GM12874 (cell line): ENCODE measurements at regions not wholly inside any gene's neighbourhood (a gene's known extent, or its start where the extent isn't known, plus 50 kb on each side); places are given as distances from the start of the nearest gene placed in this dataset.

Source experiments
- TF ChIP-seq, protein P1 (sequence below): IDR thresholded peaks from 2 replicates; pipeline ENCODE4 v1.5.1; 2011; ENCODE audit warnings: low read depth, mild to moderate bottlenecking, control low read depth, low read length, moderate library complexity; ENCODE audit not compliant: insufficient read depth

GRCh38 chr9:3756071-3756470 lies 230.3 kb upstream of the RFX3 start:
- TF ChIP-seq, protein P1, sequence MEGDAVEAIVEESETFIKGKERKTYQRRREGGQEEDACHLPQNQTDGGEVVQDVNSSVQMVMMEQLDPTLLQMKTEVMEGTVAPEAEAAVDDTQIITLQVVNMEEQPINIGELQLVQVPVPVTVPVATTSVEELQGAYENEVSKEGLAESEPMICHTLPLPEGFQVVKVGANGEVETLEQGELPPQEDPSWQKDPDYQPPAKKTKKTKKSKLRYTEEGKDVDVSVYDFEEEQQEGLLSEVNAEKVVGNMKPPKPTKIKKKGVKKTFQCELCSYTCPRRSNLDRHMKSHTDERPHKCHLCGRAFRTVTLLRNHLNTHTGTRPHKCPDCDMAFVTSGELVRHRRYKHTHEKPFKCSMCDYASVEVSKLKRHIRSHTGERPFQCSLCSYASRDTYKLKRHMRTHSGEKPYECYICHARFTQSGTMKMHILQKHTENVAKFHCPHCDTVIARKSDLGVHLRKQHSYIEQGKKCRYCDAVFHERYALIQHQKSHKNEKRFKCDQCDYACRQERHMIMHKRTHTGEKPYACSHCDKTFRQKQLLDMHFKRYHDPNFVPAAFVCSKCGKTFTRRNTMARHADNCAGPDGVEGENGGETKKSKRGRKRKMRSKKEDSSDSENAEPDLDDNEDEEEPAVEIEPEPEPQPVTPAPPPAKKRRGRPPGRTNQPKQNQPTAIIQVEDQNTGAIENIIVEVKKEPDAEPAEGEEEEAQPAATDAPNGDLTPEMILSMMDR = no peak

DNA sequence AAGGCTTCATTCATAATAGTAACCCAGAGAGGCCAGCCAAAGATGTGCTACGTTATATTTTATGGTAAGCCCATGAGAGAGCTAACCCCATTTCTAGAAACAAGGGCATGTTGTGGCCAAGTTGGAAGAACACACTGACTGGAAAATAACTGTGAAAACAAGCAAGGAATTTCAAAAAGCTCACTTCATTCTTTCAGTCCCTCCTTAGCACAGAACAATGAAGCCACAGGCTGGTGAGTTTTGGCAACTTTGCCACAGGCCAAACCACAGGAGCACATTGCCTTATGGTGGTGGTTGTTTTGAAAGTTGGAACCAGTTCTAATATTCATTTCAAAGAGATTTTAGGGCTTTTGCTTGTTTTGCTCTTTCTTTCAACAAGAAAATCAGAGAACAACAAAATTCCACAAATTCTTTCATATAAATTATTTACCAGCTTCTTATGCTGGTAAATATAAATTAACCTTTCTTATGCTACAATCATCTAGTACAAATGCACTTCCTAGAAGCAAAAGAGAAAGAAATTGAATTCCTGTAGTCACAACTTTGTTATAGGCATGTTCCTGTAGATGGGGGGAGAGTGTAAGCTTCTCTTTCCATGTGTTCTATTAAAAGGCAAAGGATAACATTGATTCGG lies 225.4 kb upstream of the RFX3 start:
- TF ChIP-seq, protein P1 = no peak

DNA sequence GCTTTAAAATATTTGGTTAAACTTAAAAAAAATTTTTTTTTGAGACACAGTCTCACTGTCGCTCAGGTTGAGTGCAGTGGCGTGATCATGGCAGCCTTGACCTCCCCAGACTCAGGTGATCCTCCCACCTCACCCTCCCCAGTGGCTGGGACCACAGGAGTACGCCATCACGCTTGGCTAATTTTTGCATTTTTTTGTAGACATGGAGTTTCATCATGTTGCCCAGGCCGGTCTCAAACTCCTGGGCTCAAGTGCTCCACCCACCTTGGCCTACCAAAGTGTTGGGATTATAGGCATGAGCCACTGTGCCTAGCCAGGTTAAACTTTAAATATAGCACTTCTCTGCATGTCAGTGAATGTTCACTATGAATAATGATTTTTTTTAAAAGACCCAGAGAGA lies 224.5 kb upstream of the RFX3 start:
- TF ChIP-seq, protein P1 = no peak

DNA sequence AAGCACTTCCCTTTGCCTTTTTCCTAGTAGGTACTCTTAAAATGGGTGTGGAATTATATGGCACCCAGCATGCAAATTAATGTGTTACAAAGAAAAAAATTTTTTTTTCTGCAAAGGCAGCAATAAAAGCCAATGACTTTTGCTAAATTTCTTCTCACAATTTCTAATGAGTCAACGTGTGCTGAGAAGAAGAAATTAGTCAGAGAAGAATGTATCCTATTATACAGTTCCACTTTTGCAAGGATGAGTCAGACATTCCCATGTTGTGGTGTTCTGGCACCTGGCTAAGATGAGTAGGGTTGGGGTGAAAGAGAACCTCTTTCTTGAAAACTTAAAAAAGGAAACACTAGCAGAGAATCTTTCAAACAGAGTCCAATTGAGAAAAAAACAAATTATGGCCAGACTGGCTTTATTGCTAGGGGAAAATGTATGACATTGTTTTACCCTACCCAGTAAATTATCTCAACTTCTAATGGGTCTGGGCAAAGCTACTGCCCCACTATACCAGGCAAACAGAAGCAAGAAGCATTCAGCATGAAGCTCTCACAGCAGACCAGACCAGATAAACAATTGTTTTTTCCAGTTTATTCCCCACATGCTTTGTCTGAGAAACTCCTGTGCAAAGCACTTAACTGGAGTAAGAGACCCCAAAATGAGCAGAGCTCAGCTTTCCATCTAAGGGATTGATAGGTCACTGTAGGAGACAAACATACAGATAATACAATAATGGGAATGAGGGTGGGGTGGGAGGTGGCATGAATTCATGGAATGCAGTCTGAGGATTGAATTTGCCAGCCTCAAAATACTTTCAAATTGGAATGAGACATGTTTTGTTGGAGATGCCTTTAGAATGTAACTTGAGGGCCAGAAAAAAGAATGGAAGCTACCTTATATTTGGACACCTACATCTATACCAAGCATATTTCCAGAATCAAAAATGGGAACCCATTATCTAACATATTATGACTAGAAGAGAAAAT lies 220.8 kb upstream of the RFX3 start:
- TF ChIP-seq, protein P1 = no peak

GRCh38 chr9:3743901-3744413 lies 218.2 kb upstream of the RFX3 start:
- TF ChIP-seq, protein P1 = no peak

GRCh38 chr9:3742586-3742985 lies 216.8 kb upstream of the RFX3 start:
- TF ChIP-seq, protein P1 = no peak

DNA sequence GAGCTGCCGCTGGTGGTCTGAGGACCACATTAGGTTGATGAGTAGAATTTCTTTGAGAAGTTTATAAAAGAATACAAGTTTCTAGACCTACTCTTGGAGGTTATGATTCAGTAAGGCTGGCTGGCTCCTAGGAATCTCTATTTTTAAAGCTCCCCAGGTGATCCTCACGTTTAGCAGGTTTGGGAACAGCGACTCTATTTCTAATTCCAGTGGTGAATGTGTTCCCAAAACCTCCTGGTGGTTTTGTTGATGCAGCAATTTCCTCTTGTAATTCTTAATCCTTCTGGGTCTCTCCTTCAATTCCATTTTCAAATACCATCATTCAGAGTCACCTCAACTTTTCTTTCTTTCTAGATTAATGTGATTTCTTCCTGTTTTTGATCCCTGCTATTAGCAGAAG lies 215.9 kb upstream of the RFX3 start:
- TF ChIP-seq, protein P1 = no peak
